HEK293 (cell line): ENCODE measurements at regions not wholly inside any gene's neighbourhood (a gene's known extent, or its start where the extent isn't known, plus 50 kb on each side); places are given as distances from the start of the nearest gene placed in this dataset.

Source experiments
- GFI1B ChIP-seq: fragments of 450-650 bp; formaldehyde crosslinking; IDR thresholded peaks from 2 replicates; pipeline ENCODE4 v1.5.1; 2016; ENCODE audit warnings: missing biosample characterization, missing genetic modification characterization
- TCF7L2 ChIP-seq: IDR thresholded peaks from 2 replicates; pipeline ENCODE4 v1.6.1; 2011; ENCODE audit warnings: low read depth, mild to moderate bottlenecking, inconsistent platforms, low read length, moderate library complexity, borderline replicate concordance
- ZNF23 ChIP-seq: fragments of 450-650 bp; formaldehyde crosslinking; IDR thresholded peaks from 2 replicates; pipeline ENCODE4 v1.5.1; 2016; ENCODE audit warnings: missing biosample characterization, missing genetic modification characterization, borderline replicate concordance
- ZNF274 ChIP-seq, 2 experiments: fragments of 200-500 bp in 1 of 2; fragments of 450-650 bp in 1 of 2; sonication (Bioruptor generic) in 1 of 2; formaldehyde crosslinking in 1 of 2; IDR thresholded peaks; 2 replicates each; pipeline versions ENCODE4 v1.5.1 to v1.6.1; 2014 to 2016; ENCODE audit warnings: borderline replicate concordance in 1 of 2, inconsistent platforms in 1 of 2, low read length in 1 of 2, missing biosample characterization in 1 of 2, missing genetic modification characterization in 1 of 2
- ZNF366 ChIP-seq: fragments of 450-650 bp; formaldehyde crosslinking; conservative IDR thresholded peaks from 2 replicates; pipeline ENCODE4 v1.5.1; 2016; ENCODE audit warnings: missing biosample characterization, missing genetic modification characterization
- ZNF707 ChIP-seq: fragments of 450-650 bp; formaldehyde crosslinking; IDR thresholded peaks from 2 replicates; pipeline ENCODE4 v1.5.1; 2016; ENCODE audit warnings: missing biosample characterization, missing genetic modification characterization
- ZNF747 ChIP-seq: fragments of 450-650 bp; formaldehyde crosslinking; IDR thresholded peaks from 2 replicates; pipeline ENCODE4 v1.5.1; 2016; ENCODE audit warnings: missing biosample characterization, missing genetic modification characterization
- TF ChIP-seq, protein P1 (sequence below): fragments of 450-650 bp; formaldehyde crosslinking; IDR thresholded peaks from 2 replicates; pipeline ENCODE4 v1.5.1; 2016; ENCODE audit warnings: missing biosample characterization, missing genetic modification characterization
- TF ChIP-seq, protein P2 (sequence below): fragments of 450-650 bp; formaldehyde crosslinking; IDR thresholded peaks from 2 replicates; pipeline ENCODE4 v1.5.1; 2016; ENCODE audit warnings: missing biosample characterization, missing genetic modification characterization

DNA sequence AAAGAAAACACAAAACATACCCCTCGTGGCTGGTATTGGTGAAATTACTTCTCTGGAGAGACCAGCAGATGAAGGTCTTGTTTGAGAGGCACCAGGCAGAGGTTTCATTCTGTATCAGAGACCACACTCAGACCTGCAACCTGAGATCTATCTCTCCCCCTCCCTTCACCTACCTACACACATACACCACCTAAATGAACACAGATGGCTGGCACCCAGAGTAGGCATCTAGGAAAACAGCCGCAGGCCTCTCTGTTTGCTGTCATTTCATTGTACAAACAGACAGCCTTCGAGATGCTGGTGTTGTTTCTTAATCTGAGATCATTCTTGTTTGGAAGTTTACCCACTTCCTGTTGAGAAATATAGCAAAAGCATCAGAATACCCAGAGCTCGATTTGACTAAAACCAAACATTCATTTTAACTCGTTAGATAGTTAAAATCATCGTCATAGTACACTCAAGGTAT, 173.9 kb upstream of the SLC25A13 start:
- TF ChIP-seq GFI1B (tag by site-specific recombination), result no peak
- TF ChIP-seq ZNF23 (tag by site-specific recombination), result no peak
- TF ChIP-seq ZNF366, result no peak
- no peak for TF ChIP-seq ZNF707 (tag by site-specific recombination)
- TF ChIP-seq, protein P1, sequence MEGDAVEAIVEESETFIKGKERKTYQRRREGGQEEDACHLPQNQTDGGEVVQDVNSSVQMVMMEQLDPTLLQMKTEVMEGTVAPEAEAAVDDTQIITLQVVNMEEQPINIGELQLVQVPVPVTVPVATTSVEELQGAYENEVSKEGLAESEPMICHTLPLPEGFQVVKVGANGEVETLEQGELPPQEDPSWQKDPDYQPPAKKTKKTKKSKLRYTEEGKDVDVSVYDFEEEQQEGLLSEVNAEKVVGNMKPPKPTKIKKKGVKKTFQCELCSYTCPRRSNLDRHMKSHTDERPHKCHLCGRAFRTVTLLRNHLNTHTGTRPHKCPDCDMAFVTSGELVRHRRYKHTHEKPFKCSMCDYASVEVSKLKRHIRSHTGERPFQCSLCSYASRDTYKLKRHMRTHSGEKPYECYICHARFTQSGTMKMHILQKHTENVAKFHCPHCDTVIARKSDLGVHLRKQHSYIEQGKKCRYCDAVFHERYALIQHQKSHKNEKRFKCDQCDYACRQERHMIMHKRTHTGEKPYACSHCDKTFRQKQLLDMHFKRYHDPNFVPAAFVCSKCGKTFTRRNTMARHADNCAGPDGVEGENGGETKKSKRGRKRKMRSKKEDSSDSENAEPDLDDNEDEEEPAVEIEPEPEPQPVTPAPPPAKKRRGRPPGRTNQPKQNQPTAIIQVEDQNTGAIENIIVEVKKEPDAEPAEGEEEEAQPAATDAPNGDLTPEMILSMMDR, result no peak
- TF ChIP-seq TCF7L2, result no peak
- TF ChIP-seq ZNF747 (tag by site-specific recombination), result no peak
- TF ChIP-seq, protein P2, sequence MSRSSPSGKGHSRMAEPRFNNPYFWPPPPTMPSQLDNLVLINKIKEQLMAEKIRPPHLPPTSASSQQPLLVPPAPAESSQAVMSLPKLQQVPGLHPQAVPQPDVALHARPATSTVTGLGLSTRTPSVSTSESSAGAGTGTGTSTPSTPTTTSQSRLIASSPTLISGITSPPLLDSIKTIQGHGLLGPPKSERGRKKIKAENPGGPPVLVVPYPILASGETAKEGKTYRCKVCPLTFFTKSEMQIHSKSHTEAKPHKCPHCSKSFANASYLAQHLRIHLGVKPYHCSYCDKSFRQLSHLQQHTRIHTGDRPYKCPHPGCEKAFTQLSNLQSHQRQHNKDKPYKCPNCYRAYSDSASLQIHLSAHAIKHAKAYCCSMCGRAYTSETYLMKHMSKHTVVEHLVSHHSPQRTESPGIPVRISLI (tag by site-specific recombination), result no peak
- TF ChIP-seq ZNF274 (IDR thresholded peaks at IDR 0.05; ENCODE audit: low read length), result no peak
- TF ChIP-seq ZNF274 (tag by site-specific recombination; IDR thresholded peaks at IDR 0.05; ENCODE audit: borderline replicate concordance), result no peak
